A549 (cell line): ENCODE measurements at regions not wholly inside any gene's neighbourhood (a gene's known extent, or its start where the extent isn't known, plus 50 kb on each side); places are given as distances from the start of the nearest gene placed in this dataset.
"Not testable (repeated sequence)": the region's sequence is repeated elsewhere in the genome, so short reads cannot be mapped to it uniquely, and the experiment has no call there.

Source experiments
- BCL3 ChIP-seq: fragments of >200 bp; sonication (Bioruptor Twin); formaldehyde crosslinking; IDR thresholded peaks from 3 replicates; pipeline ENCODE4 v1.6.1; 2016
- CTCF ChIP-seq: fragments of >200 bp; sonication (Bioruptor Twin); formaldehyde crosslinking; IDR thresholded peaks from 3 replicates; pipeline ENCODE4 v1.5.1; 2016
- EP300 ChIP-seq, 2 experiments: fragments of >200 bp; sonication (Bioruptor Twin); formaldehyde crosslinking; IDR thresholded peaks; 2 replicates in 1 of 2; 3 replicates in 1 of 2; pipeline ENCODE4 v1.6.1; 2016 to 2017
- JUN ChIP-seq, 2 experiments: fragments of >200 bp; sonication (Bioruptor Twin); formaldehyde crosslinking; IDR thresholded peaks; 2 replicates in 1 of 2; 3 replicates in 1 of 2; pipeline ENCODE4 v1.6.1; 2016 to 2017
- JUNB ChIP-seq: fragments of >200 bp; sonication (Bioruptor Twin); formaldehyde crosslinking; IDR thresholded peaks from 2 replicates; pipeline ENCODE4 v1.6.1; 2016
- MAX ChIP-seq: IDR thresholded peaks from 2 replicates; pipeline ENCODE4 v1.6.1; 2012
- MYC ChIP-seq: IDR thresholded peaks from 2 replicates; pipeline ENCODE4 v1.6.1; 2012; ENCODE audit warnings: mild to moderate bottlenecking, inconsistent platforms, low read length, improper control_type of control experiment, borderline replicate concordance
- NR3C1 ChIP-seq: fragments of >200 bp; sonication (Bioruptor Twin); formaldehyde crosslinking; IDR thresholded peaks from 3 replicates; pipeline ENCODE4 v1.6.1; 2017
- PBX3 ChIP-seq: IDR thresholded peaks from 2 replicates; pipeline ENCODE4 v1.6.1; 2012
- POLR2A ChIP-seq: IDR thresholded peaks from 2 replicates; pipeline ENCODE4 v1.6.1; 2012; ENCODE audit warnings: mild to moderate bottlenecking, low read length
- RARB ChIP-seq: fragments of 250-450 bp; sonication (Bioruptor Pico); IDR thresholded peaks from 2 replicates; pipeline ENCODE4 v1.8.0; 2021; ENCODE audit warnings: mild to moderate bottlenecking, moderate library complexity
- ZNF302 ChIP-seq: fragments of 250-450 bp; sonication (Bioruptor Pico); IDR thresholded peaks from 2 replicates; pipeline ENCODE4 v1.9.0; 2021; ENCODE audit warnings: inconsistent platforms, mild to moderate bottlenecking, moderate library complexity

- TF ChIP-seq JUN (IDR thresholded peaks at IDR 0.05); BCL3; CTCF; POLR2A; PBX3; MAX; EP300 (IDR thresholded peaks at IDR 0.05); ZNF302 (CRISPR knock-in tag); RARB; NR3C1; JUNB; MYC: not testable (repeated sequence)
These were observed 120.2 kb downstream of the NBPF8 start for GRCh38 chr1:120535052-120535451.
